GM10266 (cell line): ENCODE measurements at regions not wholly inside any gene's neighbourhood (a gene's known extent, or its start where the extent isn't known, plus 50 kb on each side); places are given as distances from the start of the nearest gene placed in this dataset.

ENCODE experiments used
- DNase-seq: peaks from one replicate; pipeline ENCODE4 v3.0.0; 2012; ENCODE audit errors: extremely low spot score
- TF ChIP-seq, protein P1 (sequence below): IDR thresholded peaks from 2 replicates; pipeline ENCODE4 v1.5.1; 2012; ENCODE audit warnings: mild to moderate bottlenecking, low read depth; ENCODE audit not compliant: control insufficient read depth, insufficient read depth; ENCODE audit errors: missing control alignments

- DNase-seq = no peak
- TF ChIP-seq, protein P1, sequence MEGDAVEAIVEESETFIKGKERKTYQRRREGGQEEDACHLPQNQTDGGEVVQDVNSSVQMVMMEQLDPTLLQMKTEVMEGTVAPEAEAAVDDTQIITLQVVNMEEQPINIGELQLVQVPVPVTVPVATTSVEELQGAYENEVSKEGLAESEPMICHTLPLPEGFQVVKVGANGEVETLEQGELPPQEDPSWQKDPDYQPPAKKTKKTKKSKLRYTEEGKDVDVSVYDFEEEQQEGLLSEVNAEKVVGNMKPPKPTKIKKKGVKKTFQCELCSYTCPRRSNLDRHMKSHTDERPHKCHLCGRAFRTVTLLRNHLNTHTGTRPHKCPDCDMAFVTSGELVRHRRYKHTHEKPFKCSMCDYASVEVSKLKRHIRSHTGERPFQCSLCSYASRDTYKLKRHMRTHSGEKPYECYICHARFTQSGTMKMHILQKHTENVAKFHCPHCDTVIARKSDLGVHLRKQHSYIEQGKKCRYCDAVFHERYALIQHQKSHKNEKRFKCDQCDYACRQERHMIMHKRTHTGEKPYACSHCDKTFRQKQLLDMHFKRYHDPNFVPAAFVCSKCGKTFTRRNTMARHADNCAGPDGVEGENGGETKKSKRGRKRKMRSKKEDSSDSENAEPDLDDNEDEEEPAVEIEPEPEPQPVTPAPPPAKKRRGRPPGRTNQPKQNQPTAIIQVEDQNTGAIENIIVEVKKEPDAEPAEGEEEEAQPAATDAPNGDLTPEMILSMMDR = no peak
Observed at GRCh38 chr20:39164642-39165041, 202.5 kb downstream of the DHX35 start.

GRCh38 chr20:39163993-39164392, 201.8 kb downstream of the DHX35 start:
- TF ChIP-seq, protein P1 = no peak
- no peak for DNase-seq

- no peak for DNase-seq
- TF ChIP-seq, protein P1 = no peak
Observed at GRCh38 chr20:39161900-39162299, 199.8 kb downstream of the DHX35 start.

DNA sequence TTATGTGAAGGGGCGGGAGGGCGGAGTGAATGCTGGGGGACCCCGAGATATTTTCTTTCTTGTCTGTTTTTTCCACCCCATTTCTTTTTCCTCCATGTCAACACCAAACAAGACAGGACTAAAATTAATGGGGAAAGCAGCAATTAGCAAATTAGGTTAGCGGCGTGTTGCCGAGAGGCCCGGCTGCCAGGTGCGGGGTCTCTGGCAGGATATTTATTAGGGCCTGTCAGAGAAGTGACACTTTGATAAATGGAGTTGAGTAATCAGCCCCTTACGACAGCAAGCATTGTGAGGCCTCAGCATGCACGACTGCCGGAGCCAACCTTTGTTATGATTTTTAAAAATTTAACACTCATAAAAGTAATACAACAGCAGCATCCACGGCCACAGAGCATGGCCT, 193.8 kb downstream of the DHX35 start:
- TF ChIP-seq, protein P1 = no peak
- DNase-seq = no peak

GRCh38 chr20:39152742-39153141, 190.6 kb downstream of the DHX35 start:
- no peak for DNase-seq
- TF ChIP-seq, protein P1 = no peak

- DNase-seq = no peak
- TF ChIP-seq, protein P1 = no peak
Observed at GRCh38 chr20:39152126-39152525, 190.0 kb downstream of the DHX35 start.

DNA sequence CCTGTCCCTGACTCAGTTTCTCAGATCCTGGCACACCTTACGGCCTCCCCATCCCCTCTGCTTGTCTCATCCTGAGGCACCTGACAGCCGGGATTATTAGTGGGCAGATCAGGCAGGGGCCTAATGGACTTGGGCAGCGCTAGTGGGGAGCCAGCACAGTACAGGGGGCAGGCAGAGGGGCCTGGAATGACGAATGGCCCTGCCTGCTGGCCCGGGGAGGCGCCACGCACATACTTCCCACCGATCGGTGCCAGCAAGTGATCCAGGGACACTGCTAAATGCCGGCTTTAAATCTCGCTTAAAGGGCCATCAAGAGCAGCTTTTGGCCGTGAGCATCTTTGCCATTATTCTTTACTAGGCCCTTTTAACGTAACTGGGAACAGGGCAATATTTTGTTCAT, 188.4 kb downstream of the DHX35 start:
- DNase-seq = no peak
- TF ChIP-seq, protein P1 = no peak
